ENCODE measurements at regions not wholly inside any gene's neighbourhood (a gene's known extent, or its start where the extent isn't known, plus 50 kb on each side); places are given as distances from the start of the nearest gene placed in this dataset.
A peak's percentile ranks its signal among the peaks of the same experiment; 100 is the strongest.

DNA sequence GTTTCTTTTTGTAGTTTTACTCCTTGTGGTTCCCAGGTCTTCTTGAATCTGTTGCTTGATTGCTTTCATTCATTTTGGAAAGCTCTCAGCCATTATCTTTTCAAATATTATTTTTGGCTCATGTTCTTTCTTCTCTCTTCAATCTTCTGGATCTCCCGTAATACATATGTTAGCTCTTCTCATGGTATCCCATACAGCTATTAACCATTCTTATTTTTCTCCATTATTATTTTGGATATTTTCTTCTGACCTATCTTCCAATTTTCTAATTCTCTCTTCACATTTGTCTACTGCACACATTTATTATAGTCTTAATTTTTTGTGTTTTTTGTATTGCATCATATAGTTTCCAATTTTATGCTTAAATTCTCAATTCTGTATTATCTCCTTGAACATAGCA lies 123.9 kb upstream of the ARID2 start:
- 97% methylated on average over 1 of the region's 1 CpG for WGBS
- H3K27ac ChIP-seq = no peak overlapping the region
- H3K36me3 ChIP-seq = no peaks in the 10 kb centered on the region
- no peaks in the 10 kb centered on the region for H3K4me1 ChIP-seq
- H3K4me3 ChIP-seq = no peak overlapping the region
- no peak for DNase-seq (ENCODE audit: low spot score in 2 of 2)
- no peak for TF ChIP-seq CTCF (IDR thresholded peaks at IDR 0.05)
- TF ChIP-seq EP300 (IDR thresholded peaks at IDR 0.05) = no peak
- TF ChIP-seq POLR2A (IDR thresholded peaks at IDR 0.05) = no peak
- no peak for TF ChIP-seq POLR2AphosphoS5 (IDR thresholded peaks at IDR 0.05)
- no peaks in the 10 kb centered on the region for H3K9me3 ChIP-seq
- no peaks in the 10 kb centered on the region for H3K27me3 ChIP-seq

GRCh38 chr12:45611061-45611460 lies 118.4 kb upstream of the ARID2 start:
- H3K4me3 ChIP-seq = peak overlapping the region; percentile 29
- TF ChIP-seq POLR2A (IDR thresholded peaks at IDR 0.05) (no peak), CTCF (IDR thresholded peaks at IDR 0.05) (no peak), POLR2AphosphoS5 (IDR thresholded peaks at IDR 0.05) (no peak), EP300 (IDR thresholded peaks at IDR 0.05) (no peak)
- H3K9me3 ChIP-seq = no peaks in the 10 kb centered on the region
- H3K27me3 ChIP-seq = no peaks in the 10 kb centered on the region
- WGBS = 14% methylated on average over 19 of the region's 20 CpGs
- no peak for DNase-seq (ENCODE audit: low spot score in 2 of 2)
- H3K36me3 ChIP-seq = no peaks in the 10 kb centered on the region
- peaks cover 6% of the 10 kb centered on the region for H3K4me1 ChIP-seq
- H3K27ac ChIP-seq = no peak overlapping the region

DNA sequence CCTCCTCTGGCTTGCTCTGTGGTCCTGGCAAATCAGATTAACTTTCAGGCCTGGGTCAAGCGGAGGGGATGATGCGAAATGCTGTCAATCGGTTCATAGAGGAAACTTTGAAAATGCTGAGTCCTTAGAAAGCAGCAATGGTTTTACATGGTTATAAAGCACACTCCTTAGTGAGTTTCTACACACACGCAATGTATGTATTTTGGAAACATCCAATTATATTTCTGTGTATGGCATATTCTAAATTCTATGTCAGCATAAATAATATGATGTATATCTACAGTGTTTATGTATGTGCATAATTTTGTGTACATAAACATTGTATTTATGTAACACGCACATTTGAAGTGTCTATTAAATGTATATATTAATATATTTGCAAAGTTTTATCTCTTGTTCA lies 118.0 kb upstream of the ARID2 start:
- no peak for DNase-seq (ENCODE audit: low spot score in 2 of 2)
- Histone ChIP-seq H3K4me3 (no peak overlapping the region), H3K27ac (no peak overlapping the region), H3K4me1 (peaks cover 6% of the 10 kb centered on the region), H3K27me3 (no peaks in the 10 kb centered on the region), H3K9me3 (no peaks in the 10 kb centered on the region), H3K36me3 (no peaks in the 10 kb centered on the region)
- WGBS = 82% methylated on average over 5 of the region's 5 CpGs
- TF ChIP-seq POLR2AphosphoS5 (IDR thresholded peaks at IDR 0.05) = no peak
- TF ChIP-seq CTCF (IDR thresholded peaks at IDR 0.05) = no peak
- no peak for TF ChIP-seq POLR2A (IDR thresholded peaks at IDR 0.05)
- no peak for TF ChIP-seq EP300 (IDR thresholded peaks at IDR 0.05)

DNA sequence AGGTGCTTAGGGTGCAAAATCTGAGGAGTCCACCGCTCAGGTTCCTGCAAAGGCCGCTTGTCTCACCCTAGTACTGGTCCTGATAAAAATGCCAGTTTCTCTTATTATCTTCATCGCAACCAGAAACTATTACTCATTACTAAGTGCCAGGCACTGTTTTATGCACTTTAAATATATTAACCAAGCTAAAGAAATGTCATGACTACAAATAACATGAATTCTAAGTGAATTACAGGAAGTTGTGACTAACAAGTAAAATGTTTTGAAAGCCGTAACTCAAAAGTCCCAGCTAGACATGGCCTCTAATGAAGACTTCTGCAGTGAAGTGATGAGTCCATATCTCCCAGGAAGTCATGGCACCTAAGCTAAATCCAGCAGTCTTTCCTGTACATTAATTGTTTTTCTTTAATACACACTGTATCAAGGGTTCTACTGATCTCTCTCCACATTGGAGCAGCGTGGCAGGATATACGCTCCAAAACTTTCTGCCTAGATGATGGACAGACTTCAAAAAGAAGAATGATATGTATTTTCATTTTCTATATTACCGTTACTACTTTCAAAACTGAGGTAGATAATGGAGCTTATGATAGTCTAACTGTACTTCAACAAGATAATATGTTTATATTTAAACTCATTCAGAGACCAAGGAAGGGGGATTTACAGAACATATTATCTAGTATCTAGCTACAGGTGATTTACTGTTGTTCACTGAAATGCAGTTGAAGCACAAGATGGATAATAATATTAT lies 117.3 kb upstream of the ARID2 start:
- Histone ChIP-seq H3K4me1 (peaks cover 6% of the 10 kb centered on the region), H3K27ac (no peak overlapping the region), H3K4me3 (no peak overlapping the region), H3K9me3 (no peaks in the 10 kb centered on the region), H3K27me3 (no peaks in the 10 kb centered on the region), H3K36me3 (no peaks in the 10 kb centered on the region)
- DNase-seq (ENCODE audit: low spot score in 2 of 2) = no peak
- TF ChIP-seq POLR2A (IDR thresholded peaks at IDR 0.05) = no peak
- no peak for TF ChIP-seq POLR2AphosphoS5 (IDR thresholded peaks at IDR 0.05)
- WGBS = 90% methylated on average over 7 of the region's 7 CpGs

DNA sequence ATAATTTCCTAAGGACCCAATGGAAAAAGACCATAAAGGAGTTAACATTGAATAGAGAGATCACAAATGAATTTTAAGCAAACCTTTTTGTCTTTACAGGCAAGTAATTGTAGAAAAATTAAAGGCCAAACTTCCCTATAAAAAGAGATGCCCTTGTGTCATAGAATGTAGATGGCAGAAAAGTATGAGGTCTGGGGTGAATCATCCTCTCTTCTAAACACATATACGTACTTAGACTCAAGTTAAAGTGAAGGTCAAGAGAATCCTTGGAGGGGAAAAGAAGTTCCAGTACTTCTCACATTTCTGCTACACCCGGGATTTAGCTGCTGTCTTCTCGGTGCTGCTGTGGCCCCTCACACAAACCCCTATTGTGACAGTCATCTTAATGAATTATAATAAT lies 116.2 kb upstream of the ARID2 start:
- Histone ChIP-seq H3K27ac (no peak overlapping the region), H3K4me1 (peaks cover 6% of the 10 kb centered on the region), H3K4me3 (no peak overlapping the region), H3K9me3 (no peaks in the 10 kb centered on the region), H3K36me3 (no peaks in the 10 kb centered on the region), H3K27me3 (no peaks in the 10 kb centered on the region)
- WGBS = 85% methylated on average over 3 of the region's 3 CpGs
- TF ChIP-seq CTCF (IDR thresholded peaks at IDR 0.05) (no peak), POLR2A (IDR thresholded peaks at IDR 0.05) (no peak), EP300 (IDR thresholded peaks at IDR 0.05) (no peak), POLR2AphosphoS5 (IDR thresholded peaks at IDR 0.05) (no peak)
- no peak for DNase-seq (ENCODE audit: low spot score in 2 of 2)

DNA sequence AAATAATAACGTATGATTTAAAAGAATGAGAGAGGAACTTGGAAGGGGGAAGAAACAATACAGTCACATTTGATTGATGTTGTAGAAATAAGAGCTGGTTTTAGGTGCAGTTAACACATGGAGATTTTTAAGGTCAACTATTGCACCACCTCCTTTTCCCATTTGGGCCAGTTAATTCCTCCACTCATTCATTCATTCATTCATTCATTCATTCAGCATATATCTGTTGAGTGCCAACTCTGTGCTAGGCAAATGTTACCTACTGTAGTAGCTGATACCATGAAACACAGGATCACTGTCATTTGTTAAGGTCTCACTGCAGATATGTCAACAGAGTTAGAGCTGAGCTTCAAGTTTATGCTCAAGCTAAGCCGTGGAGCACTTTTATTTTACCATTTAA lies 115.7 kb upstream of the ARID2 start:
- H3K4me3 ChIP-seq = no peak overlapping the region
- no peaks in the 10 kb centered on the region for H3K9me3 ChIP-seq
- 83% methylated on average over 2 of the region's 2 CpGs for WGBS
- no peaks in the 10 kb centered on the region for H3K36me3 ChIP-seq
- TF ChIP-seq CTCF (IDR thresholded peaks at IDR 0.05) = no peak
- no peak for TF ChIP-seq POLR2A (IDR thresholded peaks at IDR 0.05)
- TF ChIP-seq EP300 (IDR thresholded peaks at IDR 0.05) = no peak
- no peak for TF ChIP-seq POLR2AphosphoS5 (IDR thresholded peaks at IDR 0.05)
- peaks cover 6% of the 10 kb centered on the region for H3K4me1 ChIP-seq
- no peak overlapping the region for H3K27ac ChIP-seq
- H3K27me3 ChIP-seq = no peaks in the 10 kb centered on the region
- no peak for DNase-seq (ENCODE audit: low spot score in 2 of 2)

Measured in suprapubic skin (tissue), 4 donors.